Ecto neural progenitor cell (in vitro differentiated cells): ENCODE measurements at regions not wholly inside any gene's neighbourhood (a gene's known extent, or its start where the extent isn't known, plus 50 kb on each side); places are given as distances from the start of the nearest gene placed in this dataset.
"Not testable (repeated sequence)": the region's sequence is repeated elsewhere in the genome, so short reads cannot be mapped to it uniquely, and the experiment has no call there.

Experiments
- DNase-seq: peaks from one replicate; pipeline ENCODE4 v3.0.0-alpha.2; 2018; ENCODE audit warnings: low spot score

GRCh38 chr13:54004026-54004699, 975.5 kb downstream of the OLFM4 start:
- DNase-seq, result no peak

DNA sequence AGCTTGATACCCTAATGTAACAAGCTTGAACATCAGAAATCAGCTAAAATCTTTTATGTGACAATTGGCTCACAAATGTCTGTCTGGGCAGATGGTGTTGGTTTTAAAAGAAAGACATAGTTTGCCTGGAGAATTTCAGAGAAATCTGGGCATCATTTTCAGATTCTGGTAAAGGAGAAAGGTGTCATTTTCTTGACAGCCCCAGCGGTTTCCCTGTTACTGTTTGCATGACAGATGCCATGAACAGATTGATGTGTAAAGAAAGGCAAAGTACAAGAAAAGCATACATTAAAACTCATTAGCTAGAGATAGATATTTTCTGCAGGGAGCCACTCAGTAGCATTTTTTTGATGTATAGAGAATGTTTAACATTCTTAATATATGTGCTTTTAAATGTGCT, 987.9 kb downstream of the OLFM4 start:
- no peak for DNase-seq

- DNase-seq, result no peak
These were observed 989.9 kb downstream of the OLFM4 start for GRCh38 chr13:54018485-54018884.

DNA sequence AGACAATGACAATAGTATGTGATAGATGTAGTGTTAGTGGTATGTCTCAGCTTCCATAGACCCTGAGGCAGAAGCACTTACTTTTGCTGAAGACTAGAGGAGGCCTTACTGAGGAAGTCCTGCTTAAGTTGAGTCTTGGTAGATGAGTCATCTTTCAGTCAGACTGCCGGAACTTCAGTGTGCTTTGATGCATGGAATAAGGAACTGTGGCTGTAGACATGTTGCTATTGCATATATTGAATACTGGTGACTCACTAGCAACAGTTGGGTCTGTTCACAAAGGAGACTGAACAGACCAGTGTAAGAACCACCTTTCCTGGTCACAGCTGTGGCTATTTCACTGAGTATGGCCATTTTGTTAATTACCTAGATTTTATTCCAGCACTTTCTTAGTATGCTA, 1000.6 kb downstream of the OLFM4 start:
- no peak for DNase-seq

GRCh38 chr13:54029720-54030119, 1001.1 kb downstream of the OLFM4 start:
- no peak for DNase-seq

GRCh38 chr13:54033323-54033861, 1004.8 kb downstream of the OLFM4 start:
- DNase-seq, result no peak

- no peak for DNase-seq
These were observed 1005.4 kb downstream of the OLFM4 start for GRCh38 chr13:54034047-54034446.

GRCh38 chr13:54057416-54057815, 1028.8 kb downstream of the OLFM4 start:
- DNase-seq, result not testable (repeated sequence)

- DNase-seq, result not testable (repeated sequence)
These were observed 1041.3 kb downstream of the OLFM4 start for GRCh38 chr13:54069958-54070357.

DNA sequence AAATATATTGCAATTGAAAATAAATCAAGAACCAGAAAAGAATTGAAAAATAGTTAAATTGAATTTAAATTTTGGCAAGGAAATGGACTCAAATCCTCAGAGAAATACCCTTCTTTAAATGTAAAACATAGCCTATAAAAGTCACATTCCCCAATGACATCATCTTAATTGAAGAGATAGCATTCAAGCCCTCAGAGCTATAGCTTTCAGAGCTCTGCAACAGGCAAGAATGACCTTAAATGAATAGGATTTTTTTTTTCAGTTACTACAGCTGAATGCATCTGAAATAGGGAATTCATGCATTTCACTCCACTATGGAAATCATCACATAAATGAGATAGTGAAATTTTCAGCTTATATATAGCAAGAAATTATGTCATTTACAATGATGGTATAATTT, 1049.0 kb downstream of the OLFM4 start:
- no peak for DNase-seq

- no peak for DNase-seq
These were observed 1049.8 kb downstream of the OLFM4 start for GRCh38 chr13:54078271-54078870.

GRCh38 chr13:54082309-54082708, 1053.7 kb downstream of the OLFM4 start:
- not testable (repeated sequence) for DNase-seq

GRCh38 chr13:54091884-54092283, 1063.3 kb downstream of the OLFM4 start:
- no peak for DNase-seq

DNA sequence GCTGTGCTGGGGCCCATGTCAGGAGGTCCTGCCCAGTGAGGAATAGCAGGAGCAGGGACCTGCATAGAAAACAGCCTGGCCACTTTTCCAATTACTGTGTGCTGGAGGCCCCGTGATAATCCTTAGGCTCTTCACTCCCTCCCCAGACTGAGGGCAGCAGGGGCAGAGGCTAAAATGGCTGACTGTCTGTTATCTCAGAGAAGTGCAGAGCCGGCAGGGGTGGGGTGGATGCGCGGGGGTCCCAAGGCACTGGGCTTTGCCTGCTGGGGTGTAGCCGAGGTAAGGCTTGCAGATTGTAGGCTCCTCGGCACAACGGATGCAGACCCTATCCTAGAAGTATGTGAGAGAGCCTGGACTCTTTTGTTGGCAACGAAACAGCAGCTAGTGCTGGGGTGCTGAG, 1064.1 kb downstream of the OLFM4 start:
- DNase-seq, result no peak

DNA sequence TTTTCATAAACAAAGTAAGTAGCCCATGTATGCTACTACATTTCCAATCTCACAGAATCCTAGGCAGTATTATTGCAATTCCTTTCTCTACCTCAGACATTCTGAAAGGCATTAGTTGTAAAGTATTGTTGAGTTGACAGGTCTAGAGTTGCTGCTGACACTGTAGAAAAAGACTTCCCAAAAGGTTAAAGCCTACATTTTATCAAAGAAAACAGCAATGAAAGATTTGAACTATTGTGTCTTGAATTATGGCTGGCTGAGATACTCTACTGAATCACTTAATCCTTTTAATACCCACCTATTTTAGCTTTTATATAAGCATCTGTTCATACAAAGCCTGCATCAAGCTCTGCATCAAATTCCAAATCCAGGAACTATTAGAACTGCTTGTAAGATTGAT, 1082.0 kb downstream of the OLFM4 start:
- no peak for DNase-seq

- no peak for DNase-seq
These were observed 1096.1 kb downstream of the OLFM4 start for GRCh38 chr13:54124700-54125099.

DNA sequence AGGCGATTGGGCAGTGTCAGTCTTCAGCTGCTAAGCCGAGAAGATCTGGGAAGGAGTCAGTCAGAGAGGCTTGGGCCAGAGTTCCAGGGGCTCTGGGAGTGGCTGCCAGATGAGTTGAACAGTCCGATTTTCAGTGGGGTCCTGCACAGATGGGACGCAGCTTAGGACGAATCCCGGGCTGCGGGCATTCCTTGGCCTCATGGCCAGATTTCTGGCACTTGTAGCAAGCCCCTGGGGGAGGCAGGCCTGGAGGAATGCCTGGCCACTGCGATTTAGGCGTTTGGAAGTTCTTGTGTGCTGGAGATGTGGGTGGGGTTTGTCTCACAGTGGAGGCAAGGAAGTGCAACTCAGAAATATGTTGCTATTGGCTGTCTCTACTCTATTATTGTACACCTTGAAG, 1102.3 kb downstream of the OLFM4 start:
- DNase-seq, result not testable (repeated sequence)

DNA sequence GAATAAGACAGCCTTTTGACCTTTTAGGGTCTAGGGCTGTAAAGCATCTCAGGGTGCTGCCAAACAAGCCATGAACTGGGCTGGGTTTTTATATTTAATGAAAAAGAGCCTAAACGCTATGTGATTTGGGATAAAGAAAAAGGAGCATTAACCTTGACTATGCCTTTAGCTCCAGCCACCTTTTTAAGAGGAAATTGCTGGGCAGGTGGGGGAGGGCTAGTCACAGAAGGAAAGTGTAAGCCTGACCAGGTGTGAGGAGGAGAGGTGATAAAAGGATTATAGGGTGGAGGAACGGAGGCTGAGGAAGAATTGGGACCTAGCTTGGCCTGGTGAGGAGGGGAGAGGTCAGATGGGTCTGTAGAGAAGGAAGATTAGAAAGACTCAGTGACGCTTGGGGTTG, 1102.8 kb downstream of the OLFM4 start:
- DNase-seq, result not testable (repeated sequence)

DNA sequence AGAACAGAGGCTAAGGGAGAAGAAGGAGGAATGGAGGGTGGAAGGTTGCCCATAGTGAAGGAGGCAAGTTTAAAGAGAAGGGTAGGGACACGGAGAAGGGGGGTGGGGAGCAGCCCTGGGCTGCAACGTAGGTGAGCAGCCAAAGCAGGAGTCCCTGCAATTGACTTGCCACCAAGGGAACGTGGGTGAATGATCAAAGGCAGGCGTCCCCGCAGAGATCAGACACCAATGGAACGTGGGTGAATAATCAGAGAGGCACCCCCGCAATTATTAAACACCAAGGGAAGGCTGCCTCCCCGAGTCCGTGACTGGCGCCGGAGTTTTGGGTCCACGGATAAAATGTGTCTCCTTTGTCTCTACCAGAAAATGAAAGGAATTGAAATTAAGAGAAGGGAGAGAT, 1103.5 kb downstream of the OLFM4 start:
- DNase-seq, result not testable (repeated sequence)

DNA sequence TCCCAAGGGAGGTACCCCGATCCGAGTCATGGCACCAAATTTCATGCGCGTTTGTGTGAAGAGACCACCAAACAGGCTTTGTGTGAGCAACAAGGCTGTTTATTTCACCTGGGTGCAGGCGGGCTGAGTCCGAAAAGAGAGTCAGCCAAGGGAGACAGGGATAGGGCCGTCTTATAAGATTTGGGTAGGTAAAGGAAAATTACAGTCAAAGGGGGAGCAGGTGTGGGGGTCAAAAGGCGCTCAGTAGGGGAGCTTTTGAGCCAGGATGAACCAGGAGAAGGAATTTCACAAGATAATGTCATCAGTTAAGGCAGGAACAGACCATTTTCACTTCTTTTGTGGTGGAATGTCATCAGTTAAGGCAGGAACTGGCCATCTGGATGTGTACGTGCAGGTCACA, 1104.1 kb downstream of the OLFM4 start:
- not testable (repeated sequence) for DNase-seq

DNA sequence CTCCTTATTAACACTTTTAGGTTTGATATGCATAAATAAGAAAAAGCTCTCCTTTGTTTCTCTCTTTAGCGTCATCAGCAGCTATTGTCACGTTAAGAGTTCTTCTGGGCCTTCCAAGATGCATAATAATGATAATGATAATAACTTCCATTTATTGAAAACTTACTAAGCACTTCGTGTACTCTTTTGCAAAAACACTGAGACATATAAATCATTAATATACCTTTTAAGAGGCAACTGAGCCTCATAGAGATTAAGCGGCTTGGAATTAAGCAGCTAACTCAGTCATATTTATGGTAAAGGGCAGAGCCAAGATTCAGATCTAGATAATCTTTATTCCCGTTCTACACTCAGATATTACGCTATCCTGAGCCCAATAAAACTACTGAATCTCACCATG, 1105.1 kb downstream of the OLFM4 start:
- no peak for DNase-seq

DNA sequence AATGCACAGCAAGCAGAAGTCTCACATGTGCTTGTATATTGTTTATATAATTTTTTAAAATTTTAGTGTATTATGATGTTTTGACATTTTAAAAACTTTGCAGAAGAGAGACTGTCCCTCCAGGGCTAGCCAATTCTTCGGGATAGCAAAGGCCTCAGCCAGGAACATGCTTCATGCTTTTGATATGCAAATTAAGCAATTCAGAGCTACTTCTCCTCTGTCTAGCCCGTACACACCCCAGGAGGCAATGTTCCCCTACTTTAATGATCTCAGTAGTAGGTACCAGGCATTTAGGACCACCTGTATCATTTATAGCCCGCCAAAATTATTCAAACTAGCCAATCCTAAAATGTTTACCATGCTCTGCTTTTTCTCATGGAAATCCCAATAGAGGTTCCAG, 1116.2 kb downstream of the OLFM4 start:
- DNase-seq, result no peak

DNA sequence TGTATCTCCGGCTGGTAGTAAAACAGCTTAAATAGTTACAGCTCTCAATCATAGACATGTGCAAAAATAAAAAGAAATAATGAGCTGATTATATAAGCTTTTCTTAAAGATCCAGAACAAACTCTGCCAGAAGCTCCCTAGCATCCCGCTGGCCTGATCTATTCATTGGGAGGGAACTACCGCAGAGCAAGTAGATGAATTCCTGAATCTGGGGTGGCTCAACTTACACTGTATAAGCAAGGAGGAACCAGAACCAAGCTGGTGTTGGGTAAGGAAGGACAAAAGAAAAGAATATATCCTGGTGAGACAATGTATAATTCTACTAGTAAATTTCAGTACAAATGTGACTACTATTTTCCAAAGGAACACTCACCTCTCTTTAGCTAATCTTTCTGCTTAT, 1122.2 kb downstream of the OLFM4 start:
- DNase-seq, result no peak

GRCh38 chr13:54162069-54162468, 1133.5 kb downstream of the OLFM4 start:
- DNase-seq, result no peak
